Brain pericyte (primary cell): ENCODE measurements at regions not wholly inside any gene's neighbourhood (a gene's known extent, or its start where the extent isn't known, plus 50 kb on each side); places are given as distances from the start of the nearest gene placed in this dataset.
"Not testable (repeated sequence)": the region's sequence is repeated elsewhere in the genome, so short reads cannot be mapped to it uniquely, and the experiment has no call there.

Experiments used
- DNase-seq: peaks from one replicate; pipeline ENCODE4 v3.0.0-alpha.2; 2012; ENCODE audit warnings: low read depth, low spot score

- DNase-seq, result no peak
These were observed 123.0 kb upstream of the CTBP2 start for GRCh38 chr10:125283191-125283835.

GRCh38 chr10:125281091-125281490 lies 120.7 kb upstream of the CTBP2 start:
- no peak for DNase-seq

- DNase-seq, result no peak
These were observed 115.8 kb upstream of the CTBP2 start for GRCh38 chr10:125276133-125276532.

GRCh38 chr10:125274961-125275360 lies 114.6 kb upstream of the CTBP2 start:
- DNase-seq, result no peak

- DNase-seq, result no peak
These were observed 112.7 kb upstream of the CTBP2 start for GRCh38 chr10:125273023-125273422.

GRCh38 chr10:125269716-125270115 lies 109.4 kb upstream of the CTBP2 start:
- DNase-seq, result no peak

GRCh38 chr10:125266966-125267365 lies 106.6 kb upstream of the CTBP2 start:
- DNase-seq, result no peak

GRCh38 chr10:125266541-125266940 lies 106.2 kb upstream of the CTBP2 start:
- DNase-seq, result no peak

GRCh38 chr10:125265579-125265955 lies 105.2 kb upstream of the CTBP2 start:
- no peak for DNase-seq

GRCh38 chr10:125264757-125265578 lies 104.6 kb upstream of the CTBP2 start:
- no peak for DNase-seq

GRCh38 chr10:125264091-125264490 lies 103.7 kb upstream of the CTBP2 start:
- no peak for DNase-seq

- DNase-seq, result no peak
These were observed 103.2 kb upstream of the CTBP2 start for GRCh38 chr10:125263551-125263950.

- no peak for DNase-seq
These were observed 102.6 kb upstream of the CTBP2 start for GRCh38 chr10:125262920-125263319.

- DNase-seq, result no peak
These were observed 102.0 kb upstream of the CTBP2 start for GRCh38 chr10:125262409-125262808.

GRCh38 chr10:125261491-125262186 lies 101.3 kb upstream of the CTBP2 start:
- DNase-seq, result no peak

GRCh38 chr10:125260260-125260659 lies 99.9 kb upstream of the CTBP2 start:
- no peak for DNase-seq

GRCh38 chr10:125259651-125260050 lies 99.3 kb upstream of the CTBP2 start:
- DNase-seq, result no peak

- no peak for DNase-seq
These were observed 98.3 kb upstream of the CTBP2 start for GRCh38 chr10:125258676-125259075.

GRCh38 chr10:125257521-125258108 lies 97.3 kb upstream of the CTBP2 start:
- no peak for DNase-seq

- no peak for DNase-seq
These were observed 95.7 kb upstream of the CTBP2 start for GRCh38 chr10:125256026-125256425.

GRCh38 chr10:125252937-125253336 lies 92.6 kb upstream of the CTBP2 start:
- no peak for DNase-seq

- not testable (repeated sequence) for DNase-seq
These were observed 90.5 kb upstream of the CTBP2 start for GRCh38 chr10:125250834-125251233.
